ENCODE measurements at regions not wholly inside any gene's neighbourhood (a gene's known extent, or its start where the extent isn't known, plus 50 kb on each side); places are given as distances from the start of the nearest gene placed in this dataset.

- DNase-seq: no peak
Measured at GRCh38 chr9:13716090-13716489, 436.6 kb upstream of the MPDZ start.

GRCh38 chr9:13715430-13715829, 435.9 kb upstream of the MPDZ start:
- no peak for DNase-seq

GRCh38 chr9:13707612-13708576, 428.4 kb upstream of the MPDZ start:
- peak; percentile 9 for DNase-seq

GRCh38 chr9:13705918-13706317, 426.4 kb upstream of the MPDZ start:
- DNase-seq: peak; percentile 78

GRCh38 chr9:13705373-13705772, 425.9 kb upstream of the MPDZ start:
- peak; percentile 31 for DNase-seq

- peak; percentile 19 for DNase-seq
Measured at GRCh38 chr9:13690595-13690994, 411.1 kb upstream of the MPDZ start.

GRCh38 chr9:13689925-13690324, 410.4 kb upstream of the MPDZ start:
- no peak for DNase-seq

- DNase-seq: peak; percentile 5
Measured at GRCh38 chr9:13688990-13689600, 409.6 kb upstream of the MPDZ start.

- peak; percentile 4 for DNase-seq
Measured at GRCh38 chr9:13688223-13688989, 408.9 kb upstream of the MPDZ start.

GRCh38 chr9:13684656-13685055, 405.2 kb upstream of the MPDZ start:
- no peak for DNase-seq

GRCh38 chr9:13677801-13678200, 398.3 kb upstream of the MPDZ start:
- DNase-seq: no peak

- DNase-seq: no peak
Measured at GRCh38 chr9:13675638-13676000, 396.1 kb upstream of the MPDZ start.

- DNase-seq: no peak
Measured at GRCh38 chr9:13674926-13675637, 395.6 kb upstream of the MPDZ start.

GRCh38 chr9:13673348-13673747, 393.9 kb upstream of the MPDZ start:
- DNase-seq: no peak

- no peak for DNase-seq
Measured at GRCh38 chr9:13665418-13666066, 386.1 kb upstream of the MPDZ start.

GRCh38 chr9:13661014-13661413, 381.5 kb upstream of the MPDZ start:
- no peak for DNase-seq

GRCh38 chr9:13651969-13652663, 372.6 kb upstream of the MPDZ start:
- no peak for DNase-seq

GRCh38 chr9:13651526-13651925, 372.0 kb upstream of the MPDZ start:
- no peak for DNase-seq

- no peak for DNase-seq
Measured at GRCh38 chr9:13648676-13649075, 369.2 kb upstream of the MPDZ start.

GRCh38 chr9:13648068-13648467, 368.6 kb upstream of the MPDZ start:
- no peak for DNase-seq

- DNase-seq: no peak
Measured at GRCh38 chr9:13646500-13647021, 367.1 kb upstream of the MPDZ start.

All from fibroblast of skin of abdomen (primary cell).